ENCODE measurements at regions not wholly inside any gene's neighbourhood (a gene's known extent, or its start where the extent isn't known, plus 50 kb on each side); places are given as distances from the start of the nearest gene placed in this dataset.

DNA sequence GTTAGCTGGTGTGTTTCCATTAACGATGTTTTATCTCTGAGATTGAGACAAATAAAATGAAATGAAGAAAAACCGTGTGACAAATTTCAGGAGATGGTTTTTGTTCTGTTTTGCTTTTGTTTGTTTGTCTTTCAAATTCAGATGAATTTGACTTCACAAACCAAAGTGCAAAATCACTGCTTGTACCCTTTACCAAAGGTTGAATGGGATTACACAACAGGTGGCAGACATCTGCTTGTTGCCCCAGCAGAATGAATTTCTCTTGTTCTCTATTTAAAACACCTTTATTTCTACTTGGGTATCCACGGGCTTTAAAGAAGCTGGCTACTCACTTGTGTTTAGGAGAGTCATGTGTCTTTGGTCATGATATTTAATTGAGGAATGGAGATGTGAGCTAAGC is 239.7 kb upstream of the CLNK start:
- H3K36me3 ChIP-seq (ENCODE audit: low read depth) = no peaks in the 10 kb centered on the region
- no peak overlapping the region for H3K4me3 ChIP-seq (ENCODE audit: severe bottlenecking)
- DNase-seq (ENCODE audit: low spot score) (no peak), ATAC-seq (ENCODE audit: low read depth) (no peak)
- no peak overlapping the region for H3K27ac ChIP-seq (ENCODE audit: poor library complexity, severe bottlenecking)
- no peaks in the 10 kb centered on the region for H3K4me1 ChIP-seq (ENCODE audit: insufficient read depth, poor library complexity, severe bottlenecking)
- H3K27me3 ChIP-seq (ENCODE audit: insufficient read depth, poor library complexity, severe bottlenecking) = no peaks in the 10 kb centered on the region
- no peaks in the 10 kb centered on the region for H3K9me3 ChIP-seq (ENCODE audit: severe bottlenecking)
- TF ChIP-seq, protein P1, sequence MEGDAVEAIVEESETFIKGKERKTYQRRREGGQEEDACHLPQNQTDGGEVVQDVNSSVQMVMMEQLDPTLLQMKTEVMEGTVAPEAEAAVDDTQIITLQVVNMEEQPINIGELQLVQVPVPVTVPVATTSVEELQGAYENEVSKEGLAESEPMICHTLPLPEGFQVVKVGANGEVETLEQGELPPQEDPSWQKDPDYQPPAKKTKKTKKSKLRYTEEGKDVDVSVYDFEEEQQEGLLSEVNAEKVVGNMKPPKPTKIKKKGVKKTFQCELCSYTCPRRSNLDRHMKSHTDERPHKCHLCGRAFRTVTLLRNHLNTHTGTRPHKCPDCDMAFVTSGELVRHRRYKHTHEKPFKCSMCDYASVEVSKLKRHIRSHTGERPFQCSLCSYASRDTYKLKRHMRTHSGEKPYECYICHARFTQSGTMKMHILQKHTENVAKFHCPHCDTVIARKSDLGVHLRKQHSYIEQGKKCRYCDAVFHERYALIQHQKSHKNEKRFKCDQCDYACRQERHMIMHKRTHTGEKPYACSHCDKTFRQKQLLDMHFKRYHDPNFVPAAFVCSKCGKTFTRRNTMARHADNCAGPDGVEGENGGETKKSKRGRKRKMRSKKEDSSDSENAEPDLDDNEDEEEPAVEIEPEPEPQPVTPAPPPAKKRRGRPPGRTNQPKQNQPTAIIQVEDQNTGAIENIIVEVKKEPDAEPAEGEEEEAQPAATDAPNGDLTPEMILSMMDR (IDR thresholded peaks at IDR 0.05; ENCODE audit: poor library complexity, severe bottlenecking) = no peak

DNA sequence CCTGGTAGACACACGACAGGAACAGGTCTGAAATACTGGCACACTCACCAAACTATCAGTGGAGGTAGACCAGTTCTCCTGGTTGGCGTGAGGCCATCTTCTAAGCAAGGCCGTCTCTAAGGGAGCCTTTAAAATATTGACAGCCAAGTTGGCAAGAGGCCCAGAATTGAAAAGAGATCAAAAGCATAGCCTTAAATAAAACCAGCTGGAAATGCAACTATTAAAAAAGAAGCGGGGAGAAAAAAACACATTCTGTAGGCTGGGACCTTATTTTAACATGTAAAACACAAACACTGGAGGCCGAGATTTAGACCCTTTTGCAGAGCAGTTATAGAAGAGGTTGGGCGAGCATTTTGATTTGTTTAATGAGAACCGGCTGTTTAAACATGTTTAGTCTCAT is 233.0 kb upstream of the CLNK start:
- no peaks in the 10 kb centered on the region for H3K9me3 ChIP-seq (ENCODE audit: severe bottlenecking)
- TF ChIP-seq, protein P1 (IDR thresholded peaks at IDR 0.05; ENCODE audit: poor library complexity, severe bottlenecking) = no peak
- DNase-seq (ENCODE audit: low spot score) (no peak), ATAC-seq (ENCODE audit: low read depth) (no peak)
- H3K27ac ChIP-seq (ENCODE audit: poor library complexity, severe bottlenecking) = no peak overlapping the region
- H3K36me3 ChIP-seq (ENCODE audit: low read depth) = no peaks in the 10 kb centered on the region
- H3K4me3 ChIP-seq (ENCODE audit: severe bottlenecking) = no peak overlapping the region
- H3K4me1 ChIP-seq (ENCODE audit: insufficient read depth, poor library complexity, severe bottlenecking) = no peaks in the 10 kb centered on the region
- H3K27me3 ChIP-seq (ENCODE audit: insufficient read depth, poor library complexity, severe bottlenecking) = no peaks in the 10 kb centered on the region

DNA sequence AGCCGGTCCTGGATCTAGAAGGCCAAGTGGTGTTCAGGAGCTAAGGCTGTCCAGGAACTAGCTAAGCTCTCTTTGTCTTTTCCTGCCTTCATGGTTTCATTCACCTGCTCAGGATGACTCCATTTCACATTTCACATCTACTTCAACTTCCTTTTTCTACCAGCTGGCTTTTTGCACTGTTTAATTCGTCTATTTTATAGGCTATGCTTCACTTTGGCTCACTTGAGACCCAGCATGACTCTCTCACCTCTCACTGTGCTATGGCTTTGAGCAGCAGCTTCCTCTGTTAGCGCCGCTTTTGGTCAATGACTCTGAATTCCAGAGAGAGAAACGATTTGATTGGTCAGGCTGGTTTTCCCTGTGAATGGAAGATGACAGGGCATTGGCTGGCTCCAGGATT is 213.5 kb upstream of the CLNK start:
- no peak overlapping the region for H3K27ac ChIP-seq (ENCODE audit: poor library complexity, severe bottlenecking)
- DNase-seq (ENCODE audit: low spot score) (no peak), ATAC-seq (ENCODE audit: low read depth) (no peak)
- H3K9me3 ChIP-seq (ENCODE audit: severe bottlenecking) = no peaks in the 10 kb centered on the region
- H3K4me1 ChIP-seq (ENCODE audit: insufficient read depth, poor library complexity, severe bottlenecking) = no peaks in the 10 kb centered on the region
- no peak overlapping the region for H3K4me3 ChIP-seq (ENCODE audit: severe bottlenecking)
- TF ChIP-seq, protein P1 (IDR thresholded peaks at IDR 0.05; ENCODE audit: poor library complexity, severe bottlenecking) = no peak
- H3K36me3 ChIP-seq (ENCODE audit: low read depth) = no peaks in the 10 kb centered on the region
- H3K27me3 ChIP-seq (ENCODE audit: insufficient read depth, poor library complexity, severe bottlenecking) = no peaks in the 10 kb centered on the region

DNA sequence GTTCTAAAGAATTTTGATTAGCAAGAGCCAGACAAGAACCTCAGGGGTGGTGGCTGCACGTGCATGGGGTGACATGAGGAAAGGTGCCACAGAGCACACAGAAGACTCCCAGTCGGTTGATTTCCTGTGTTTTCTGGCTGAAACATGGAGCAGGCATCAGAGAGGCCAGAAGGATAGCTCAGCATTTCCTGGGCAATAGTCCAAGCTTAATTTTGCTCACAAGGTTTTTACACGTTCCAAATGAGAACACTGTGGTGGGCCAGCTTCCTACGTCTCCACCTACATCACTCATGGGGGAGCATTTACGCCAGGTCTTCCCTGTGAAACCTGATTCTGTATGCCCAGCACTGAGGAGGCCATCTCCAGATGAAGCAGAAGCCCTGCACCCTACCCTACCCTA is 212.5 kb upstream of the CLNK start:
- H3K4me1 ChIP-seq (ENCODE audit: insufficient read depth, poor library complexity, severe bottlenecking) = no peaks in the 10 kb centered on the region
- DNase-seq (ENCODE audit: low spot score) (no peak), ATAC-seq (ENCODE audit: low read depth) (no peak)
- H3K27ac ChIP-seq (ENCODE audit: poor library complexity, severe bottlenecking) = no peak overlapping the region
- no peak overlapping the region for H3K4me3 ChIP-seq (ENCODE audit: severe bottlenecking)
- no peaks in the 10 kb centered on the region for H3K27me3 ChIP-seq (ENCODE audit: insufficient read depth, poor library complexity, severe bottlenecking)
- H3K9me3 ChIP-seq (ENCODE audit: severe bottlenecking) = no peaks in the 10 kb centered on the region
- no peaks in the 10 kb centered on the region for H3K36me3 ChIP-seq (ENCODE audit: low read depth)
- TF ChIP-seq, protein P1 (IDR thresholded peaks at IDR 0.05; ENCODE audit: poor library complexity, severe bottlenecking) = no peak

DNA sequence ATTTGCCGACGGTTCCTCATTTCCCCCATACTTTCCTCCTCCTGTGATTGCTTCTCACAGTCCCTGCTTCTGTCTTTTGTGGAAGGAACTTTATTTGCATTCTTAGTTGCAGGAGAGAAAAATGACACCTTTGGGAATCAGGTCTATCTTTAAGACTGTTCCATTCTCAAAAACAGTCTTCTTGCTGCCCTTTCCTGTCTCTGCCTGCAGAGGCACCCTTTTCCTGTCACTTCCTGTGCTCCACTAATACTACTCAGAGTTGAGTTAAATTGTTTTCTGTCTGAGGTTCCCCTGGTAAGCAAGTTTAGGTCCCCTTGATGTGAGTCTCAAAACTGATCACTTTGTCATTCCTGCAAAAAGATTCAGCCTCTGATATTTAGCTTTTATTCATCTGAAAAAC is 208.8 kb upstream of the CLNK start:
- DNase-seq (ENCODE audit: low spot score) (no peak), ATAC-seq (ENCODE audit: low read depth) (no peak)
- Histone ChIP-seq H3K4me1 (ENCODE audit: insufficient read depth, poor library complexity, severe bottlenecking) (no peaks in the 10 kb centered on the region), H3K36me3 (ENCODE audit: low read depth) (no peaks in the 10 kb centered on the region), H3K27ac (ENCODE audit: poor library complexity, severe bottlenecking) (no peak overlapping the region), H3K4me3 (ENCODE audit: severe bottlenecking) (no peak overlapping the region), H3K27me3 (ENCODE audit: insufficient read depth, poor library complexity, severe bottlenecking) (no peaks in the 10 kb centered on the region), H3K9me3 (ENCODE audit: severe bottlenecking) (no peaks in the 10 kb centered on the region)
- TF ChIP-seq, protein P1 (IDR thresholded peaks at IDR 0.05; ENCODE audit: poor library complexity, severe bottlenecking) = peak; percentile 43

All from RWPE2 (cell line).